Neural cell (in vitro differentiated cells): ENCODE measurements at regions not wholly inside any gene's neighbourhood (a gene's known extent, or its start where the extent isn't known, plus 50 kb on each side); places are given as distances from the start of the nearest gene placed in this dataset.

Experiments used
- MXI1 ChIP-seq: fragments of 450-650 bp; conservative IDR thresholded peaks from 2 replicates; pipeline ENCODE4 v1.6.1; 2014; ENCODE audit warnings: antibody characterized with exemption, mild to moderate bottlenecking; ENCODE audit not compliant: poor library complexity, severe bottlenecking
- POLR2AphosphoS5 ChIP-seq: IDR thresholded peaks from 2 replicates; pipeline ENCODE4 v1.6.1; 2012
- RAD21 ChIP-seq: fragments of 450-650 bp; conservative IDR thresholded peaks from 2 replicates; pipeline ENCODE4 v1.6.1; 2014; ENCODE audit warnings: antibody characterized with exemption, mild to moderate bottlenecking, moderate library complexity
- SMC3 ChIP-seq: fragments of 450-650 bp; conservative IDR thresholded peaks from 2 replicates; pipeline ENCODE4 v1.6.1; 2014; ENCODE audit warnings: antibody characterized with exemption, mild to moderate bottlenecking, moderate library complexity; ENCODE audit not compliant: poor library complexity
- TF ChIP-seq, protein P1 (sequence below): fragments of 450-650 bp; IDR thresholded peaks from 2 replicates; pipeline ENCODE4 v1.5.1; 2014; ENCODE audit warnings: antibody characterized with exemption, mild to moderate bottlenecking, moderate library complexity; ENCODE audit not compliant: poor library complexity, severe bottlenecking
- TF ChIP-seq, protein P2 (sequence below): IDR thresholded peaks from 2 replicates; pipeline ENCODE4 v1.6.1; 2012; ENCODE audit warnings: borderline replicate concordance

DNA sequence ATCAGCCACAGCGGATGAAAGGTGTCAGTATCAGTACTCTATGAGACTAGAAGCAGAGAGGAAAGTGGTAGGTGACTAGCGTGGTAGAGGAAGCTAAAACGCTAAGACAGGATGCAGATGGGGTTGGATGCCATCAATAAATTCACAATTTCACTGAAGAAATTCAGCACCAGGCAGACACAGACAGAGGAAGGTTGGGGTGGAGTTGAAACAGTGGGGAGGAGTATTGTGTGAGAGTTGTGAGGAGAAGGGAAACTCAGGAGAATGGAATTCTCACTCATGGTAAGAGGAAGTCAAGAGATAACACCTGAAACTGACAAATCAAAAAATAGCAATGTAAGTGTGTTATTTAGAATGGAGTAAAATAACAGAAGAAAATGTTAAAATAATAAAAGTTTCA is 208.5 kb upstream of the DAB1 start:
- TF ChIP-seq POLR2AphosphoS5 (no peak), SMC3 (no peak), MXI1 (no peak), RAD21 (no peak)
- TF ChIP-seq, protein P1, sequence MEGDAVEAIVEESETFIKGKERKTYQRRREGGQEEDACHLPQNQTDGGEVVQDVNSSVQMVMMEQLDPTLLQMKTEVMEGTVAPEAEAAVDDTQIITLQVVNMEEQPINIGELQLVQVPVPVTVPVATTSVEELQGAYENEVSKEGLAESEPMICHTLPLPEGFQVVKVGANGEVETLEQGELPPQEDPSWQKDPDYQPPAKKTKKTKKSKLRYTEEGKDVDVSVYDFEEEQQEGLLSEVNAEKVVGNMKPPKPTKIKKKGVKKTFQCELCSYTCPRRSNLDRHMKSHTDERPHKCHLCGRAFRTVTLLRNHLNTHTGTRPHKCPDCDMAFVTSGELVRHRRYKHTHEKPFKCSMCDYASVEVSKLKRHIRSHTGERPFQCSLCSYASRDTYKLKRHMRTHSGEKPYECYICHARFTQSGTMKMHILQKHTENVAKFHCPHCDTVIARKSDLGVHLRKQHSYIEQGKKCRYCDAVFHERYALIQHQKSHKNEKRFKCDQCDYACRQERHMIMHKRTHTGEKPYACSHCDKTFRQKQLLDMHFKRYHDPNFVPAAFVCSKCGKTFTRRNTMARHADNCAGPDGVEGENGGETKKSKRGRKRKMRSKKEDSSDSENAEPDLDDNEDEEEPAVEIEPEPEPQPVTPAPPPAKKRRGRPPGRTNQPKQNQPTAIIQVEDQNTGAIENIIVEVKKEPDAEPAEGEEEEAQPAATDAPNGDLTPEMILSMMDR, result no peak
- TF ChIP-seq, protein P2, sequence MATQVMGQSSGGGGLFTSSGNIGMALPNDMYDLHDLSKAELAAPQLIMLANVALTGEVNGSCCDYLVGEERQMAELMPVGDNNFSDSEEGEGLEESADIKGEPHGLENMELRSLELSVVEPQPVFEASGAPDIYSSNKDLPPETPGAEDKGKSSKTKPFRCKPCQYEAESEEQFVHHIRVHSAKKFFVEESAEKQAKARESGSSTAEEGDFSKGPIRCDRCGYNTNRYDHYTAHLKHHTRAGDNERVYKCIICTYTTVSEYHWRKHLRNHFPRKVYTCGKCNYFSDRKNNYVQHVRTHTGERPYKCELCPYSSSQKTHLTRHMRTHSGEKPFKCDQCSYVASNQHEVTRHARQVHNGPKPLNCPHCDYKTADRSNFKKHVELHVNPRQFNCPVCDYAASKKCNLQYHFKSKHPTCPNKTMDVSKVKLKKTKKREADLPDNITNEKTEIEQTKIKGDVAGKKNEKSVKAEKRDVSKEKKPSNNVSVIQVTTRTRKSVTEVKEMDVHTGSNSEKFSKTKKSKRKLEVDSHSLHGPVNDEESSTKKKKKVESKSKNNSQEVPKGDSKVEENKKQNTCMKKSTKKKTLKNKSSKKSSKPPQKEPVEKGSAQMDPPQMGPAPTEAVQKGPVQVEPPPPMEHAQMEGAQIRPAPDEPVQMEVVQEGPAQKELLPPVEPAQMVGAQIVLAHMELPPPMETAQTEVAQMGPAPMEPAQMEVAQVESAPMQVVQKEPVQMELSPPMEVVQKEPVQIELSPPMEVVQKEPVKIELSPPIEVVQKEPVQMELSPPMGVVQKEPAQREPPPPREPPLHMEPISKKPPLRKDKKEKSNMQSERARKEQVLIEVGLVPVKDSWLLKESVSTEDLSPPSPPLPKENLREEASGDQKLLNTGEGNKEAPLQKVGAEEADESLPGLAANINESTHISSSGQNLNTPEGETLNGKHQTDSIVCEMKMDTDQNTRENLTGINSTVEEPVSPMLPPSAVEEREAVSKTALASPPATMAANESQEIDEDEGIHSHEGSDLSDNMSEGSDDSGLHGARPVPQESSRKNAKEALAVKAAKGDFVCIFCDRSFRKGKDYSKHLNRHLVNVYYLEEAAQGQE, result no peak
